DMS79 (cell line): ENCODE measurements at regions not wholly inside any gene's neighbourhood (a gene's known extent, or its start where the extent isn't known, plus 50 kb on each side); places are given as distances from the start of the nearest gene placed in this dataset.
A peak's percentile ranks its signal among the peaks of the same experiment; 100 is the strongest.

Source experiments
- DNase-seq: peaks from one replicate; lab custom pipeline; 2025; lab: John Stamatoyannopoulos, UW

DNA sequence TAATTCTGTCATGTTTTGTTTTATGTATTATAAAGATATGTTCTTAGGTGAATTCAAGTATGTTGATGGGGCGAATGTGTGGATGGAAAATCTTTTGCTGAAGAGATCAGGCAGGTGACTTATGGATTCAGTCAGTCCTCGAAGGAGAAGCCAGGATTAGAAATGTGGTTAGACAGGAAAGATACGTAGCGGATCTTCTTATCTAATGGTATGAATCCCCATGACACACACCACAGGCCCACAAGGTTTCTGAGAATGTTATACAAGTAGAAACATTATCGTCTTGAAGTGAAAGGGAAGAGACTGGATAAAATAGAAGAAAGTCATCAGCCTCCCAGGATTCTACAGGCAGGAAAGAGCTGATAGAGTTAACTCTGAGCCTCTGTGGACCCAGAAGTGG is 69.0 kb upstream of the RFXAP start:
- no peak for DNase-seq

DNA sequence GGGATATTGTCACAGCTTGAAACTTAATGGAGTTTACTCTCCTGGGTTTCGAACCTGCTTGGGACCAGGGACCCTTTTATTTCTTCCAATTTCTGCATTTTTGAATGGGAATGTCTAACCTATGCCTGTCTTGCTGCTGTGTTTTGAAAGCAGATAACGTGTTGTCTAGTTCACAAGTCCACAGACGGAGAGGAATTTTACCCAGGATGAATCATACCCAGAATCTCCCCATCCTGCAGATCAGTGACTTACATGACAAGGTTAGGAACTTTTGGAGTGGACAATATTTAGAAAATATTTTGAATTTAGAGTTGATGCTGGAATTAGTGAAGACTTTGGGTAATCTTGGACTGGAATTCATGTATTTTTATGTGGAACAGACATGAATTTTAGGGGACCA is 68.6 kb upstream of the RFXAP start:
- DNase-seq = no peak

DNA sequence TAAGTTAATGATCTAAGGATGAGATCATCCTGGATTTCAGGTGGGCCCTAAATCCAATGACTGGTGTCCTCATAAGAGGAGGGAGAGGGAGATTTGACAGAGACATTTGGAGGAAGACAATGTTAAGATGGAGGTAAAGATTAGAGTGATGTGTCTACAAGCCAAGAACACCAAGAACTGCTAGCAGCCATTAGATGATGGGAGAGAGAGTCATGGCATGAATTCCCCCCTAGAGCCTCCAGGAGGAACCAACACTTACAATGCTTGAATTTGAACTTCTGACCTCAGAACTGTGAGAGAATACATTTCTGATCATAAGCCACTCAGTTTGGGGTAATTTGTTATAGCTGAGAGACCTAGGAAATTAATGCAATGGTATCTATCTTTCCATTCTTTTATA is 68.1 kb upstream of the RFXAP start:
- DNase-seq = no peak

DNA sequence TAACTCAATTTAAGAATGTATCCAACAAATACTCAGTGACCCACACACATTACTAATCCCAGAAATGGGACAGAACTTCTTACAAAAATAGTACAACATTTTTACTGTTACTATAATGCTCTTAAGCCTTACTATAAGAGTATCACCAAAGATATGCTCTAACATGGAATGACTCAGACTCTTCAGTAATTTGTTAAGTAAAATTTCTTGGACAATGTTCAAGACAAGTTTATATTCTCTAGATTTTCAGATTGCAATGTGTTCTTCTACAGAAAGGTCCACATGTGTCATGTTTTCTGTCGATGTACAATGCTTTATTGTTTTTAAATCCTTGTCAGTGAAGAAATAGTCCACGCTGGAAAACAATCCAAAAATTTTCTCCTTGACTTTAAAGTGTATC is 66.3 kb upstream of the RFXAP start:
- DNase-seq = no peak

DNA sequence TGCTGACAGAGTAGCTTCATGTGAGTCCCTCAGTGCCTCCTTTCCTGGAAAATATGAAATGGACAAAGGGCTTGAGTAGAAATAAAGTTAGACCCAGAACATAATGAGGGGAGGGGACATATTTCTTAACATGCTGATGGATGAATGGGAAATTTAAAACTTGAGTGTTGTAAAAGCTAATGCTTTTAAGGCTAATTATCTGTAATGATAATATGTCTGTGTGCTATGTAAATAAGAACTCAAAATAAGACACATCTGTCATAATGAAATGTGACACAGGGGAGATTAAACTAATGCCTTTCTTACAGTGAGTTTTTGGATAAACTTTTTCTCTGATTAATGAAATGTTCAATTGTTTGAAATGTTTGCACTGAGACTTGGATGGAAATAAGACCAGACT is 65.8 kb upstream of the RFXAP start:
- no peak for DNase-seq

DNA sequence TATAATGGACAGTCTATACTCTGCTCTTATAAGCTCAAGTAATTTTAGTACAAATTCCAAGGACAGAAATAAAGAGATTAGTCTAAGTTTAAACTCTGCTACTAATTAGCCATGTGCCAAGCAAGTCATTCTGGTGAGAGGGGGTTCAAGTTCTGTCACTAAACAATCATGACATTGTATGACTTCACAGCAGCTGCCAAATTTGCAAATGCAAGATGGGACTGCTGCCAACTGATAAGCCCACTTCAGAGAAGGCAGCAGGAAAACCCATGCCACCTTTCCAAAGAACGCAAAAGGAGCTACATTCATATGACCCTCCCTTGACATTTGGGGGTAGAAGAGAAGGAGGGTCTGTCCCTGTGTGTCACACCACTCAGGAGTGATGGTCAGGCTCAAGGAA is 60.7 kb upstream of the RFXAP start:
- peak; percentile 61 for DNase-seq

DNA sequence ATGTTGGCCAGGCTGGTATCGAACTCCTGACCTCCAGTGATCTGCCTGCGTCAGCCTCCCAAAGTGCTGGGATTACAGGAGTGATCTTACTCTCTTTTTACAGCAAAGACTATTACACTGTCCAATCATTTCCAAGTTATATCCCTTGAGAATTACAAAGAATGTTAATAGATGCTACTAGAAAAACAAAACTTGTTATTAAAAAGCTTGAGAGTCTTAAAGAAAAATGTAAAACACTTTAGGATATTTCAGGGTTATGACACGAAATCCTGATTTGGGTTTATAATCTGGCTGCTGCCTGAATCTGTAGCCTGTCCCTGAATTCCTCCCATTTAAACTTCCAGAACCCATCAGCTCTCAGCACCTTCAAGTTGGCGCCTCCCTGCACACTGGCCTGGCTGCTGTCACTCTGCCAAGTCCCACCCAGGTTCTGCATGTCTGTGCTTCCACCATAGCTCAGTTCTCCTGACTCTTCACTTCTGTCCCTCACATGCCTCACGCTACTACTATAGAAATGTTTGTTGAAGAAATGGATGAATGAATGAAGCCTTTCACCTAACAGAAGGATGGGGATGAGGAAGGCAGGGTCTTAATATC is 55.8 kb upstream of the RFXAP start:
- no peak for DNase-seq

DNA sequence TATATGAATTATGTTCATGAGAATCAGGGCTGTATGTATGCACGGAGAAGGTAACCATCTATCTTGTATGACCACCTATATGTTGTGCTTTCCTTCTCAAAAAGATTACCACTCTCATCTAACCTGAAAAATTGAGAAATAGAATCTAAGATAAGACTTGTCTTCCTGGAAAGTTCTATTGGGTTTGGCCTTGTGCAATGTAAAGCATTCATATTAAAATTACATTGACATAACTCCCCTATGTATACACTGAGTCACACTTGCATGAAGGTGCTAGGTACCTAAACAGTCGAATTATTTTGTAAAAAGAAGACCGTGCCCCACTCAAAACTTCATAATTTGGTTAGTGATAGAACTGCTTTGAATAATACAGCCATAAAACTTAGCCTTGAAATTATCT is 54.5 kb upstream of the RFXAP start:
- DNase-seq = no peak

DNA sequence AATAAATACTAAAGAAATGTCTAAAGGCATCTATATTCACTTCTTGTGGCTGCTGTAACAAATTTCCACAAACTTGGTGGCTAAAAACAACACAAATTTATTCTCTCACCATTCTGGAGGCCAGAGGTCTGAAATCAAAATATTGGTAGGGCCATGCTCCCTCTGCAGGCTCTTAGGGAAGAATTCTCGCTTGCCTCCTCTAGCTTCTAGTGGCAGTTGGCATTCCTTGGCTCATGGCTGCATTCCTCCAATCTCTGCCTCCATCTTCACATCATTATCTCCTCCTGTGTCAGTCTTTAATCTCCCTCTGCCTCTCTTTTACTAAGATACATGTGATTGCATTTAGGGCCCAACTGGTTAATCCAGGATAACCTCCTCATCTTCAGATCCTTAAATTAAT is 54.1 kb upstream of the RFXAP start:
- no peak for DNase-seq

DNA sequence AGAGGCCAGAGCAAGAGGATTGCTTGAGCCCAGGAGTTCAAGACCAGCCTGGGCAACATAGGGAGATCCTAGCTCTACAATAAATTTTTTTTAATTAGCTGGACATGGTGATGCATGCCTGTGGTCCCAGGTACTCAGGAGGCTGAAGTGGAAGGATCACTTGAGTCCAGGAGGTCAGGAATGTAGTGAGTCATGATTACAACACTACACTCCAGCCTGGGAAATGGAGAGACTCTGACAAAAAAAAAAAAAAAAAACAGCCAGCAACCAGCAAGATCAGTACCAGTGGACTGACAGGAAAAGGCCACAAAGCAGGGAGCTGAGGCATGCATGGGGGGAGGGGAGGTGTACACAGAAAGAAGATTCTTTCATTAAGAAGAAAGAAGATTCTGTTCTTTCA is 52.7 kb upstream of the RFXAP start:
- no peak for DNase-seq

DNA sequence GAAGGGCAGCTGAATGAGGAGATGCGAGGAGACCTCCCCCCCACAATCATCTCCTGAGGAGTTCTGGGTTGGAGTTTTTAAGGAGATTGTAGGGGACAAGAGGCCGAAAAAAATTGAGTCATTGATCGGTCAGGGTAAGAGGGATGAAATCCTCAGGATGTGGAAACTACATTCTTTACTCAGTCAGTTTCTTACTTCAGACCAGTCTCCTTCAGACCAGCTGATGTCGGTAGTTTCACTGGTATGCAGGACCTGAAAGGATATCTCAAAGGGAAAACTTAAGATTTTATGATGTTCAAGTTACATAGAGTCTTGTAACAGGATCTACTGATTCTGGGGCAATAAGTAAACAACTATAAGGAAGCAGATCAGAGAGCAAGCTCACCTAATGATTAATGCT is 51.7 kb upstream of the RFXAP start:
- DNase-seq = no peak

DNA sequence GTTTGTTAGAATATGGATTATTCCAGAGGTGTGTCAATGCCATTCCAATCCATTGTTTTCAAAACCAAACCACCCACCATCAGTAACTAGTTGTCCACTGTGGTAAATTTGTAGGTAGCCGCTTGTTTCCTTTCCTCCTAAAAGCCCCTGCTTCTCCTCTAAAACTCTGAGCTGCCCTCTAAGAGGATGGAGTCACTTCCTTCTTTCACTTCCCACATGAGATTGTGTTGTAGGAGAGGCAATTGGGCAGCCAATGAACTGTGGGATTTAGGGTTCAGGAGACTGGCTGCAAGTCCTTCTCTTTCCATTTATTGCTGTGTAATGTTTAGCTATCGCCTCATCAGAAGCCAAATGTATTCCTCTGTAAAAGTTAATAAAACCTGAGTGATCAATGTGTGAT is 49.9 kb upstream of the RFXAP start:
- DNase-seq = no peak
